DMS 273 (cell line): ENCODE measurements at regions not wholly inside any gene's neighbourhood (a gene's known extent, or its start where the extent isn't known, plus 50 kb on each side); places are given as distances from the start of the nearest gene placed in this dataset.
A peak's percentile ranks its signal among the peaks of the same experiment; 100 is the strongest.

Experiments used
- DNase-seq: peaks from one replicate; lab custom pipeline; 2025; ENCODE audit not compliant: unreplicated experiment; lab: John Stamatoyannopoulos, UW

GRCh38 chr9:106689089-106689488 lies 173.9 kb upstream of the ZNF462 start:
- DNase-seq: no peak

DNA sequence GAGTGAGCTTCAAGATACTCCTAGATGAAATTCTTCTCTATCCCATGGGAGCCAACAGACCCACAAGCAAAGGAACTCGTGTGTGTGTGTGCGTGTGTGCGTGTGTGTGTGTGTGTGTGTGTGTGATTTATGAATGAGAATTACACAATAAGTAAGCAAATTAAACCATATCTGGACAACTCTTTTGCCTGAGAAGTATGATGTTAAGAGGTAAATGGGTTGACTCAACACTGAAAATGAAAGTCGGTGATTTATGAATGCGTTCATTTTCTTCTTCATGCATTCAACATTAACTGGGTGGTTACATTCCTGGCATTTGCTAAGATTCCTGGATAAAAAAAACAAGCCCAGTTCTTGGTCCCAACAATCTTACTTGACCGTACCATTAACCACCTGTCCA lies 171.3 kb upstream of the ZNF462 start:
- no peak for DNase-seq

DNA sequence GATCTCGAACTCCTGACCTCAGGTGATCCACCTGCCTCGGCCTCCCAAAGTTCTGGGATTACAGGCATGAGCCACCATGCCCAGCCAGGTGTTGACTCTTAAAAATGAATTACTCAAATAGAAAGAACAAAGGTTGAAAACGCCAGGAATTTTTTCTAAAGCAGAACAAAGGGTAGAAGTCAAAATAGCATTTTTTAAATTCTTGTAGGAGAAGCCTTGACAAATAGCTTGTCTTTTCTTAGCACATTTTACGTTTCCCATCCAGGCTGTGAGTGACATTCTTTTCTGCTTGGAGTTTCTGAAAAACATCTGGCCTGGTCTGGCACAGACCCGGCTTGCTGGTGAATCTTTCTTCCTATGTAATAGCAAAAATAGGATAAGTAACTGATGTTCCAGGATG lies 169.4 kb upstream of the ZNF462 start:
- peak; percentile 7 for DNase-seq

DNA sequence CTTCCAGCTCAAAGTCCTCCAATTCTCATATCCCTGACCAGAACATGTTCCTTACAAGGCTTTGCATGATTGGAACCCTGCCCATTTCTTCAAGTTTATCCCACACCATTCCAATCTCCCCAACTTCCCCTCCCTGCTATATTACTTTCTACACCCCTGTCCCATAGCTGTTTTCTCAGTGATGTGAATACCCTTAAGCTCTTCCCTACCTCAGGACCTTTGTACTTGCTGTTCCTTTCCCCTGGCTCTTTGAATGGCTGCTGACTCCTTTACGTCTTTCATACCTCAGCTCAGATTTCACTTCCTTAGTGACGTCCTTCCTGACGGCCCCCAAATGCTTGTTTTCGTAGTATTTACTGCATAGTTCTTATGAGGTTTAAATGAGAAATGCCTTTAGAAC lies 166.2 kb upstream of the ZNF462 start:
- peak; percentile 3 for DNase-seq

- DNase-seq: peak; percentile 40
These were observed 165.6 kb upstream of the ZNF462 start for GRCh38 chr9:106697390-106697749.

DNA sequence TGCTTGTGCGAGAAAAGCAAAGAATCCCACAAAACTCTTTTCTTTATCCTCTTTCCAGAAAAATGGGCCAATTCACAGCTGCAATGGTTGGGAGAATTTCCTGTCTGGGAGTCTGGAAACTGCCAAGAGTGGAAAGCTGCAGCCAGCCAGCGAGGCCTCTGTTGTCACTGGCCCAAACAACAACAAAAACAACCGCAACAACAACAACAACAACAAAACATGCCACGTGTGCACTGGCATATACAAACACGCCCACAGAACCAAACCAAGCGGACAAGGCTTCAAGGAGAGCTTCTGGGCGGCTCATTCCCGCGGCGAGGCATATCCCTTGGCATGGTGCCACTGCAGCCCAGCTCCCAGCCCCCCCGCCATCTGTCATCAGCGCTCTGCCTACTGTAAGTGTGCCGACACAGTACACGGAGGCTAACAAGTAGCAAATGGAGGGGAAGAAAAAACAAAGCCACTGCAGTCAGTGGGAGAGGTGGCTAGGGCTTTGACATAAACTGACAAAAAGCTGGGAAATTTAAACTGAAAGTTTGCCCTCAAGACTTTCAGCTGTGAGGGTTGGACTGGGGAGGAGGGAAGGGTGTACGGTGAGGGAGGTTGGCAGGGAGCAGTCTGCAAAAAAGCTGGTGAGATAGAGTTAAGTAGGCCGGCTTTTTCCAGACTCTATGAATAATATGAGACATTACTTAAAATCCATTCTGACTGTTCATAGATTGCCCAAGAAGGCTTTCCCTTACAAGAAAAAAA lies 165.0 kb upstream of the ZNF462 start:
- DNase-seq: peak; percentile 96

GRCh38 chr9:106700676-106701075 lies 162.3 kb upstream of the ZNF462 start:
- DNase-seq: no peak

GRCh38 chr9:106701611-106702010 lies 161.4 kb upstream of the ZNF462 start:
- DNase-seq: no peak

GRCh38 chr9:106704056-106704615 lies 158.8 kb upstream of the ZNF462 start:
- DNase-seq: no peak

DNA sequence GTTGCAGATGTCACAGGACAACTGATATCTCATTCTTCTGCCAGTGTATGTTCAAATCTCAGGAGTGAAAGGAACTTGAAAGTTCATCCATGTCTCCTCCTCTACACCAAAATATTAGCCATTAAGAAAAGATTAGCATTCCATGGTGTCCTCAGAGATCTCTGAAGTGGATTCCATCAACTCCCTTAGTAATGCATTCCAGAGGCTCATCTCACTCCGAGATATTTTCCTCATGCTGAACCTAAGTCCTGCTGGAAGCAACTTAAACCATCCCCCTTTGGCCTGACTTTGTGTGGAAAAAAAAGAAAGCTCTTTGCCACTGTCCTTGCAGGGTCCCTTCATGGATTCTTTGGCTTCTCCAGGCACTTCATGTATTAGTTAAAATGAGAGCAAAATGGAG lies 155.7 kb upstream of the ZNF462 start:
- no peak for DNase-seq

- no peak for DNase-seq
These were observed 155.1 kb upstream of the ZNF462 start for GRCh38 chr9:106707738-106708474.

DNA sequence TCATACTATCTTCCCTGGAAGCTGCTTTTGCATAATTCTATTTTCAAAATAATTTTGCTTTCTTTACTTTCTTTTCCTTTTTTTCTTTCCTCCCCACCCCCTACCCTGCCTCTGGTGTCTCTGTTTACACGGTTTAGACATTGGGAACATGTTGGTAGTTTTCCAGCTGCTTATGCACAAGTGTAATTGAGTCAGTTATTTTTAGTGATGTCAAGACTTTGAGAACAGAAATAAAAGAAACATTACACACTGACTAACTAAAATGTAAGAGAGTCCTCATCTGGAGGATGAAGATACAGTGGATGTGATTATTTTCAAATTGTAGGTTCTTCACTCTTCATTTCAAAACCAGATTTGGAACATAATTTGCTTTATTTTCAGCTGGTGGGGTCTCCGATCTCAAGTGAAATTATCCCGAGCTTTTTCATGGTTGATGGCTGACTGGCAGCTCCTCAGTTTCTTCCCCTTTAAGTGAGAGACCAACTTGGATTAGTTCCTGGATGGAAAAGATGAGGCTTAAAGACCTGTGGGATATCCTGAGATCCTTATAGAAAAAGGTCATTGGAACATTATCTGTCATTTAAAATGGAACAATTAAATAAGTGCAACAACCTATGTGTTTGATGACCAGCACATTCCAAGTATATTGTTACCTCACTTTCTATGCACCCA lies 154.4 kb upstream of the ZNF462 start:
- DNase-seq: peak; percentile 4

DNA sequence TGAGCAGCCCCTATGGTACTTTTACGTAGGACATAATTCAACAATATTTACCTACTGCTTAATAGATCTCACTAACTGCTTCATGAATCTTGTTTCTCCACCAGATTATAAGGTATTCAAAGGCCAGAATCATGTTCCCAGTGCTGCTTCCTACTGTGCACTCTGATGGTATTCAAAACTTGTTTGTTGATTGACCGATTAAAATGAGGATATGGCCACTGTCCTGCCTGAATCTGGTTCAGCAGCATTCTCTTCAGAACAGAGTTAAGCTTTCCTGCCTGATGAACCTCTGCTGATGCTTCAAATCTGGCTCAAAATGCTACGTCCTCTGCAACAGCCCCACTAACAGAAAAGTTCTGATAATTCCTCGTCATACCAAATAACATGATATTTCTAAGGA lies 150.7 kb upstream of the ZNF462 start:
- no peak for DNase-seq

GRCh38 chr9:106713206-106713605 lies 149.8 kb upstream of the ZNF462 start:
- no peak for DNase-seq

DNA sequence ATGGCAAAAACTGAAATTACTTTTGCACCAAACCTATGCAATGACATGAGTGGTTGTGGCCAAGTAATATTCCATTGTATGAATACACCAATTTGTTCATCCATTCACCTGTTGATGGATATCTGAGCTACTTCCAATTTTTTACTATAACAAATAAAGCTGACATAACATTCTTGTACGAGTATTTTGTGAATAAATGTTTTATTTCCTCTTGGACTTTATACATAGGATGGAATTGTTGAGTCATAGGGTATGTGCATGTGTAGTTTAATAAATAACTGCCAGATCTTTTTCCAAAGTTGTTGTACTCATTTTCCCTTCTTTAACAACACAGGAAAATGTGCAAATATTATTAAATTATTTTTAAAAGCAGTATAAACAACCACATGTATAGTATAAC lies 146.1 kb upstream of the ZNF462 start:
- no peak for DNase-seq

DNA sequence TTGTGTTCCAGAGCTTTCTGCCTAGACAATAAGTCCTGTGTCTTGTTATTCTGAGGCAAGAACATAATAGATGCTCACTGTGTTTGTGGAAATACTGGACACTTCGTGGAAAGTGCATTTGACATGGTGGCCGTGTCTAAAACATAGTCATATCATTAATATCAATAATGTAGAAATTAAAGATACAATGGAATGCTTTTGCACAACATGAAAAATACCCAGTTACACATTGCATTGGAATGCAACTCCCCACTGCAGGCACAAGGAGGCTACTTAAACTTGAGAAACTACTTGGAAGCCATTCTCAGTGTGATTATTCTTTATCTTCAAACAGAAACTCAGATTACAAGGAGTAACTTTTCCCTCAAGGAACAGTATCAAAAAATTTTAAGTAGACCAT lies 145.3 kb upstream of the ZNF462 start:
- peak; percentile 3 for DNase-seq

- no peak for DNase-seq
These were observed 144.0 kb upstream of the ZNF462 start for GRCh38 chr9:106718936-106719335.

DNA sequence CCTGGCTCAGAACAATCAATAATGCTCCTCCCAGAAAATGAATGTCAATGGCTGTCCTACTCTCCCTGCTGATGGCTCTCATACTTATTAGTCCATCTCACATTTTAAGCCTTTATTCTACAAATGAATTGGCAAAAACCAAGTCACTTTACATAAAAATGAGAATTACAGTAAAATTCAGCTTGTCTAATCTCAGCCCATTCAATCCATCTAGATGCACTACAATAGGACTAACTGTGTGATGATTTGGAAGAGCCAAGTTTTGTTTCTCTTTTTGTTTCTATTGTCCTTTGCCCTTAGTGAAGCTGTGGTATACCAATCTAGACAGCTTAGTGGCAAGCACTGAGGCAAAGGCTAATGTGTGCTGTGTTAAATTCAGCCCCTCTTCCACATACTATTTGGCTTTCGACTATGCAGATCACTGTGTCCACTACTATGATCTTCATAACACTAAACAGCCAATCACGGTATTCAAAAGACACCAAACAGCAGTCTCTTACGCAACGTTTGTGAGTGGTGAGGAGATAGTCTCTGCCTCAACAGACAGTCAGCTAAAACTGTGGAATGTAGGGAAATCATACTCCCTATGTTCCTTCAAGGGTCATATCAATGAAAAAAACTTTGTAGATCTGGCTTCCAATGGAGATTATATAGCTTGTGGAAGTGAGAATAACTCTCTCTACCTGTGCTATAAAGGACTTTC lies 140.8 kb upstream of the ZNF462 start:
- no peak for DNase-seq

DNA sequence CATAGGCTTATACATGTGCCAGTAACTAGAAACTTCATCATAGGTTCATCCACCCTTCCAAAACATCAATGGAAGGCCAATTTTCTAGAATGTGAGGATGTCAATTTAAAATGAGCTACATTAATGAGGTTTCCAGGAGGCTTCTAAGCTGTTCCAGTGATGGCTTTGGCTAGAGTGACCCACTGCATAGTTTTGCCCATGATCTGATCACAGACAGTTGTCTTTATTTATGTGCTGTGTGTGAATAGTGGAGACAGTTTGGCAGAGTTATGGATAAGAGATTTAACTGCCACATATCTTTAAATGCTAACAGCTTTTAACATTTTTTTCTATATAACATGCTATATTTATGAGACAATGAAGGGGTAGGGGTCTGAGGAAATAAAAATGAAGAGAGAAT lies 139.0 kb upstream of the ZNF462 start:
- DNase-seq: no peak

GRCh38 chr9:106724566-106724965 lies 138.4 kb upstream of the ZNF462 start:
- DNase-seq: no peak
